GM12878 (cell line): ENCODE measurements at regions not wholly inside any gene's neighbourhood (a gene's known extent, or its start where the extent isn't known, plus 50 kb on each side); places are given as distances from the start of the nearest gene placed in this dataset.

Experiments
- ATAC-seq: fragments of 200-7000 bp; cut with Tn5 transposase; 3 replicates; pipeline ENCODE4 v1.9.1; 2020; ENCODE audit warnings: mild to moderate bottlenecking, moderate library complexity
- BruUV-seq: library from RNA; stranded (reverse); fragments of 400-500 nt; replicated peaks from 2 replicates; lab custom pipeline; 2021; lab: Mats Ljungman, UMichigan
- CTCF ChIA-PET: fragments of 300-600 bp; sonication (Branson Sonifier 250); formaldehyde crosslinking; extraction: SDS; loops from one replicate; lab custom pipeline; 2021; ENCODE audit warnings: inconsistent platforms; lab: Yijun Ruan, JAX
- POLR2A ChIA-PET: fragments of 350-600 bp; formaldehyde crosslinking; extraction: SDS; loops from one replicate; lab custom pipeline; 2021; ENCODE audit warnings: inconsistent platforms; lab: Charles Lee
- RAD21 ChIA-PET: fragments of 300-600 bp; sonication (Branson Sonifier 250); formaldehyde crosslinking; loops from one replicate; lab custom pipeline; 2023; ENCODE audit warnings: antibody characterized with exemption; ENCODE audit not compliant: unreplicated experiment; lab: Charles Lee
- SMC1A ChIA-PET: fragments of 300-600 bp; sonication (Branson Sonifier 250); formaldehyde crosslinking; loops from one replicate; lab custom pipeline; 2023; ENCODE audit not compliant: unreplicated experiment, uncharacterized antibody; lab: Charles Lee
- DNase-seq: peaks from one replicate; pipeline ENCODE4 v3.0.0-alpha.2; 2011; ENCODE audit warnings: low read depth, low spot score
- FAIRE-seq: peaks from 3 replicates; lab custom pipeline; 2011; peaks lifted over from hg19 to GRCh38; lab: Jason Lieb, UNC
- H2AFZ ChIP-seq: 2 replicates; pipeline ENCODE4 v1.6.0; 2011; ENCODE audit warnings: low read depth, low read length, control low read depth; ENCODE audit not compliant: control insufficient read depth
- H3K27ac ChIP-seq: 2 replicates; pipeline ENCODE4 v1.5.1; 2011; ENCODE audit warnings: control low read depth; ENCODE audit not compliant: control insufficient read depth, insufficient read depth
- H3K27me3 ChIP-seq, 2 experiments: replicated peaks in 1 of 2; 2 replicates each; pipeline versions ENCODE4 v1.6.0 to v1.6.1; 2011; ENCODE audit warnings: low read length in 1 of 2; ENCODE audit not compliant: control insufficient read depth in 2 of 2, insufficient read depth in 2 of 2
- H3K36me3 ChIP-seq, 2 experiments: 2 replicates each; pipeline ENCODE4 v1.5.1; 2011; ENCODE audit warnings: low read length in 1 of 2; ENCODE audit not compliant: control insufficient read depth in 2 of 2, insufficient read depth in 2 of 2
- H3K4me1 ChIP-seq: 2 replicates; pipeline ENCODE4 v1.6.1; 2011; ENCODE audit warnings: mild to moderate bottlenecking, low read length, moderate library complexity, mixed read lengths; ENCODE audit not compliant: control insufficient read depth, insufficient read depth
- H3K4me2 ChIP-seq: 2 replicates; pipeline ENCODE4 v1.6.0; 2011; ENCODE audit warnings: control low read depth; ENCODE audit not compliant: control insufficient read depth, insufficient read depth
- H3K4me3 ChIP-seq: fragments of 200-600 bp; sonication (generic); 2 replicates; pipeline ENCODE4 v1.5.1; 2016
- H3K79me2 ChIP-seq: 2 replicates; pipeline ENCODE4 v1.6.0; 2011; ENCODE audit warnings: low read length; ENCODE audit not compliant: control insufficient read depth, insufficient read depth
- H3K9ac ChIP-seq: 2 replicates; pipeline ENCODE4 v1.8.0; 2011; ENCODE audit warnings: low read length, control low read depth, mixed read lengths; ENCODE audit not compliant: control insufficient read depth, insufficient read depth
- H3K9me3 ChIP-seq: replicated peaks from 3 replicates; pipeline ENCODE4 v1.5.1; 2011; ENCODE audit warnings: mild to moderate bottlenecking, low read length; ENCODE audit not compliant: control insufficient read depth, insufficient read depth
- H4K20me1 ChIP-seq: 2 replicates; pipeline ENCODE4 v1.6.0; 2011; ENCODE audit not compliant: control insufficient read depth, insufficient read depth
- BHLHE40 ChIP-seq, 2 experiments: fragments of 450-650 bp in 1 of 2; IDR thresholded peaks; 2 replicates each; pipeline ENCODE4 v1.6.1; 2011 to 2017; ENCODE audit warnings: low read depth in 2 of 2, borderline replicate concordance in 1 of 2, improper control_type of control experiment in 1 of 2, low read length in 1 of 2, mild to moderate bottlenecking in 1 of 2
- ELK1 ChIP-seq: IDR thresholded peaks from 2 replicates; pipeline ENCODE4 v1.6.1; 2012; ENCODE audit warnings: low read depth, low read length, improper control_type of control experiment
- EP300 ChIP-seq, 2 experiments: fragments of 150-350 bp in 1 of 2; IDR thresholded peaks; 2 replicates each; pipeline ENCODE4 v1.6.1; 2011 to 2012; ENCODE audit warnings: low read depth in 2 of 2, low read length in 2 of 2, borderline replicate concordance in 1 of 2, improper control_type of control experiment in 1 of 2, inconsistent platforms in 1 of 2; ENCODE audit not compliant: control insufficient read depth in 1 of 2
- FOS ChIP-seq: IDR thresholded peaks from 3 replicates; pipeline ENCODE4 v1.6.1; 2011; ENCODE audit warnings: borderline replicate concordance; ENCODE audit not compliant: insufficient read length; ENCODE audit errors: extremely low read depth
- IRF3 ChIP-seq: fragments of 450-650 bp; IDR thresholded peaks from 2 replicates; pipeline ENCODE4 v1.6.1; 2014; ENCODE audit warnings: mild to moderate bottlenecking
- MEF2A ChIP-seq: IDR thresholded peaks from 2 replicates; pipeline ENCODE4 v1.6.1; 2011; ENCODE audit warnings: low read depth, mild to moderate bottlenecking, low read length, moderate library complexity; ENCODE audit not compliant: insufficient read depth
- MEF2B ChIP-seq: fragments of 450-650 bp; IDR thresholded peaks from 2 replicates; pipeline ENCODE4 v1.6.1; 2018; ENCODE audit warnings: mild to moderate bottlenecking, moderate library complexity; ENCODE audit not compliant: partially characterized antibody, poor library complexity, severe bottlenecking
- NR2F1 ChIP-seq: fragments of 450-650 bp; conservative IDR thresholded peaks from 2 replicates; pipeline ENCODE4 v1.6.1; 2017; ENCODE audit warnings: mild to moderate bottlenecking
- PML ChIP-seq: IDR thresholded peaks from 2 replicates; pipeline ENCODE4 v1.6.1; 2012; ENCODE audit warnings: low read length, inconsistent platforms
- SIX5 ChIP-seq: IDR thresholded peaks from 2 replicates; pipeline ENCODE4 v1.6.1; 2011; ENCODE audit warnings: mild to moderate bottlenecking, low read depth, low read length, moderate library complexity; ENCODE audit not compliant: severe bottlenecking
- SREBF2 ChIP-seq: IDR thresholded peaks from 2 replicates; pipeline ENCODE4 v1.6.1; 2012; ENCODE audit warnings: mild to moderate bottlenecking, low read length
- USF1 ChIP-seq: IDR thresholded peaks from 2 replicates; pipeline ENCODE4 v1.6.1; 2011; ENCODE audit warnings: borderline replicate concordance, low read depth, mild to moderate bottlenecking, moderate library complexity, mixed read lengths, low read length; ENCODE audit not compliant: insufficient read depth; ENCODE audit errors: extremely low read length
- YBX1 ChIP-seq: fragments of 450-650 bp; IDR thresholded peaks from 2 replicates; pipeline ENCODE4 v1.6.1; 2016; ENCODE audit warnings: antibody characterized with exemption
- ZBTB33 ChIP-seq: fragments of 450-650 bp; IDR thresholded peaks from 2 replicates; pipeline ENCODE4 v1.6.1; 2017; ENCODE audit warnings: mild to moderate bottlenecking
- ZNF207 ChIP-seq: fragments of 450-650 bp; IDR thresholded peaks from 2 replicates; pipeline ENCODE4 v1.6.1; 2014; ENCODE audit warnings: antibody characterized with exemption, mild to moderate bottlenecking, borderline replicate concordance
- ZNF384 ChIP-seq: IDR thresholded peaks from 2 replicates; pipeline ENCODE4 v1.6.1; 2012; ENCODE audit warnings: low read depth, mild to moderate bottlenecking, low read length, improper control_type of control experiment, borderline replicate concordance
- WGBS: methylation state at CpG from one replicate; pipeline ENCODE4 v1.1.6; 2016; ENCODE audit warnings: low lambda C conversion rate; ENCODE audit not compliant: insufficient replicate concordance, insufficient coverage; ENCODE audit errors: missing lambda C conversion rate; 5-methylcytosine and 5-hydroxymethylcytosine counted together
- in situ Hi-C: fragments of 300-500 bp; cut with MboI; formaldehyde crosslinking; loops from 9 replicates; pipeline ENCODE4 v1.14.3; 2018; ENCODE audit warnings: mixed read lengths
- intact Hi-C: fragments of 100-400 bp; cut with micrococcal nuclease; formaldehyde crosslinking; loops from one replicate; pipeline ENCODE4 v1.14.2; 2022; ENCODE audit not compliant: unreplicated experiment
- TF ChIP-seq, protein P1 (sequence below): IDR thresholded peaks from 2 replicates; pipeline ENCODE4 v1.6.1; 2012; ENCODE audit warnings: low read depth, low read length, improper control_type of control experiment

DNA sequence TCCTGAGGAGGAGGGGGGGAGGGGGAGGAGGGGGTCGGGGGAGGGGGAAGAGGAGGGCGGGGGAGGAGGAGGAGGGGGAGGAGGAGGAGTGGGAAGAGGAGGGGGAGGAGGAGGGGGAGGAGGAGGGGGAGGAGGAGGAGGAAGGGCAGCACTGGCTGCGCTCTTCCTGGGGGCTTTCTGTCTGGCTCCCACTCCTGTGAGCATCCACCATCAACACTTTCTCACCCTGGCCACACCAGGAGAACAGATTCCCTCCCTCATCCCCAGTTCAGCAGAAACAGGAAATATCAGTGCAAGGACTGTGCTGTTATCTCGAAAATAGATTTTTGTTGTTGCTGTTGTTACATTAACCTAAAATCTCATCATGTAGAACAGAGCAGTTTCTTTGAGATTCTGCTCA is 530.5 kb downstream of the ACTR3B start:
- H2AFZ ChIP-seq = no peak overlapping the region
- no peak overlapping the region for H3K4me3 ChIP-seq
- SMC1A ChIA-PET = no interaction called here
- H3K4me2 ChIP-seq = no peak overlapping the region
- 0% methylated on average over 1 of the region's 4 CpGs for WGBS
- intact Hi-C loops = no loop called here
- TF ChIP-seq BHLHE40 (IDR thresholded peaks at IDR 0.05; ENCODE audit: borderline replicate concordance in 1 of 2, low read depth in 2 of 2, low read length in 1 of 2) = no peak
- no peak for TF ChIP-seq ELK1
- TF ChIP-seq, protein P1, sequence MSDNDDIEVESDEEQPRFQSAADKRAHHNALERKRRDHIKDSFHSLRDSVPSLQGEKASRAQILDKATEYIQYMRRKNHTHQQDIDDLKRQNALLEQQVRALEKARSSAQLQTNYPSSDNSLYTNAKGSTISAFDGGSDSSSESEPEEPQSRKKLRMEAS = no peak
- no peak for TF ChIP-seq MEF2A
- no peak for TF ChIP-seq ZNF384
- TF ChIP-seq MEF2B = no peak
- no peak for TF ChIP-seq SREBF2
- TF ChIP-seq NR2F1 = no peak
- TF ChIP-seq SIX5 = no peak
- no peak for TF ChIP-seq ZNF207
- TF ChIP-seq PML = no peak
- no peak for TF ChIP-seq EP300 (IDR thresholded peaks at IDR 0.05; ENCODE audit: borderline replicate concordance in 1 of 2, control insufficient read depth in 1 of 2, low read depth in 2 of 2, low read length in 2 of 2)
- TF ChIP-seq IRF3 = no peak
- no peak for TF ChIP-seq FOS
- no peak for TF ChIP-seq YBX1
- TF ChIP-seq USF1 = no peak
- TF ChIP-seq ZBTB33 = no peak
- TF ChIP-seq, all 136 proteins: peak for 0
- ChIA-PET POLR2A (no interaction called here), CTCF (no interaction called here), RAD21 (no interaction called here)
- in situ Hi-C loops = no loop called here
- no TSS peak for BruUV-seq
- FAIRE-seq = no peak
- no peaks in the 10 kb centered on the region for H3K4me1 ChIP-seq
- no peak overlapping the region for H3K9ac ChIP-seq
- no peaks in the 10 kb centered on the region for H3K27me3 ChIP-seq
- H3K79me2 ChIP-seq = no peaks in the 10 kb centered on the region
- H4K20me1 ChIP-seq = no peaks in the 10 kb centered on the region
- no peak overlapping the region for H3K27ac ChIP-seq
- ATAC-seq = no peak
- H3K36me3 ChIP-seq = no peaks in the 10 kb centered on the region
- H3K9me3 ChIP-seq = no peaks in the 10 kb centered on the region
- DNase-seq = no peak
